GM18858 (cell line): ENCODE measurements at regions not wholly inside any gene's neighbourhood (a gene's known extent, or its start where the extent isn't known, plus 50 kb on each side); places are given as distances from the start of the nearest gene placed in this dataset.

Source experiments
- ATAC-seq: cut with Tn5 transposase; IDR thresholded peaks from one replicate; pipeline ENCODE4 v1.9.1; 2021; ENCODE audit not compliant: unreplicated experiment

DNA sequence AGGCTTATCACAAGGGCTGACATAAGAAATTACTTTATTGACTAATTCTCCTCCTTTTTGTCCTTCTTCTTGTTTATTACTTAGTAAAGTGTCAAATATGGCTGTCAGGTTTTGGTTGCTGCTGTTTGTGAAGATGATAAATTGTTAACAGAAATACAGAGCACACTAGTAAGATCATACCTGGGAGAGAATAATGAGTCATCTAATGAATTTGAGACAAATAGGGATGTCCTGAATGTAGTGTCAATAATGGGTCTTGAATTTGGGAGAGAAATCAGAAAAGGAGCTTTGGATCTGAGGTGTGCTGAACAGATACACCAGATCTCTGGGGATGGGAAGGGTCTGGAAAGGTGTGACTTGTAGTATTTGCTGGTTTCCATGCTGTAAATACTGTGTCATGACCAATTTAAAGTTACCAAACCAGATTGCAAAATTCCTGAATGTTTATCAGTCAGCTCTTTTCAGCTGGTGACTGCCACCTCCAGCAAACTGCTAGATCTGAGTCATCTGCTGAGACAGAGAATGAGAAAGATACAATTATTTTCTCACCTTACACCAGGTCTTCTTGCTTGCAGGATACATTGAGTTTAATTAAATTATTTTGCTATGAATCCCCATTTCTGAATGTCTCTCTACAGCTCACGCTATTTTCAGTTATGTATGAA lies 76.7 kb upstream of the SATB1 start:
- ATAC-seq: no peak

DNA sequence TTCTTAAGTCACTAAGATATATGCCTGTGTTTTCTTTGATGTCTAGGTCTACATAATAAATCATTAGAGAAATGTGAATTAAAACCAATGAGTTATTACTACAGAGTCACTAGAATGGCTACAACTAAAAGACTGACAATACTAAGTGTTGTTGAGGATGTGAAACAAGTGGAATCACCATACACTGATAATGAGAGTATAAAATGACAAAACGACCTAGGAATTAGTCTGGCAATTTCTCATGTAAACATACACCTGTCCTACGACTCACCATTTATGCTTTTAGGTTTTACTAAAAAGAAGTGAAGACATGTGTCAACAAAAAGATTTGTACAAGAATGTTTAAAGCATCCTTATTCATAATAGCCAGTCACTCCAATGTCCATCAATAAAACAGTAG lies 75.2 kb upstream of the SATB1 start:
- ATAC-seq: no peak

DNA sequence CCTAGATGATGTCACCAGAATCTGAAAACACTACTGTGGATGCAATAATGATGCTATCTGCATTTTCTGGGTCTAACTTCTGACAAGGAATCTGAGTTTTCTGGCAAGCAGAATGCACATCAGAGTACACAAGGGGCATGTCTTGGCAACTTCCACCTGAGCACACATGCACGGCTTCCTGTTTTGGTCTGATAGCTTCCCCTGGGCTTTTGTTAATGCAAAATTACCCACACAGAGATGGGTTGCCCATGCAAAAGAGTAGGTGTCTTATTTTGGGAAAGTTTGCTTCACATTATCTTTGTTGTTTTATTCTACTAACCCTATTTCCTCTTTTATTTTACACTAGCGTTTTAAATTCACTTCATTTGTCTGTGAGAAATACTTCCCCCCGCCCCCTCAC lies 74.2 kb upstream of the SATB1 start:
- peak; percentile 81 for ATAC-seq

DNA sequence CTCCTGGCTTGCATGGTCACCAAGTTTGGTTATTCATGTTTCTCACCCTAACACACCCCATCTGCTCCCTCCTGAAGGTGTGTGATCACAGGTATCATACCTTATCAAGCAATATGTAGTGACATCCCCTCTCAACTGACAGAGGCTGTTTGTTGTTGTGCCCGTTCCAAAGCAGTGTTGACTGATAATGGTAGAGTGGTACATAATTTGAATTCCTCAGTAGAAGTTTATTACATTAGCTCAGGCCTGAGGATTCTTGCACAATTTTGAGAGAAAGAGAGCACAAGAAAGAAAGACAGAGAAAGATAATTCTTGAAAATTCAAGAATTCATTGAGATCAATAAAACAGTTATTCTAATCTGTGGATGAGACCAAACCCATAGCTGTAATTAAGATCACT lies 69.1 kb upstream of the SATB1 start:
- no peak for ATAC-seq

DNA sequence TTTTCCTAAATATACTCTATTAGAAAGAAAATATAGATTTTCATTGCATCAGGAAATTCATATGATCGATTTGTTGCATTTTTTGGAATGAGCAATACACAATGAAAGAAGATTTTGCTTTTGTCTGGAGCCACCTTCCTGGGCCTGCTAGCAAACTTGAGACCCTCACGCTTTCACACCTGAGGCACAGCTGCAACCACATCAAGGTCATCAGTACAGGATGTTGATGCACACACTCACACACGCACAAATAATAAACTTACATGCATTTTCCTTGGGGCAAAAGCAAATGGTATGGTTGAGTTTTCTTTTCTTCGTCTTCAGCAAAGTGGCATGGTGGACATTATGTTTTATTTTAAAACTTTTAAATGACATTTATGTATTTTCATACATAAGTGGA lies 64.8 kb upstream of the SATB1 start:
- no peak for ATAC-seq

DNA sequence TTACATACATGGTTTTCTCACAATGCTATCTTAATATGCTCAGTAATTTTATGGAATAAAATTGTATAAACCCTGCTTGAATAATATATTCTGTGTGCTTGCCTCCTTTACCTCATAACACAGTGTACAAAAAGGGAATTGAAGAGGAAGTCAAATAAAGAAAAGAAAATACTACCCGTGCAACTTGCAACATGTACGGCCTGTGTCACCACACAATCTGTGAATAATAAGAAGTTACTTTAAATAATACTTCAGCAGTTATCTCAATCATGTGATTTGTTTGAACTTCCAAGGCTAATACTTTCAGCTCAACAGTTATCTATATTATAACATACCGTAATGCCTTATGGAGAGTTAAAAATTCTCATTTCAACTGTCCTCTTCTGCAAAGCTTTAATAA lies 58.1 kb upstream of the SATB1 start:
- ATAC-seq: no peak

DNA sequence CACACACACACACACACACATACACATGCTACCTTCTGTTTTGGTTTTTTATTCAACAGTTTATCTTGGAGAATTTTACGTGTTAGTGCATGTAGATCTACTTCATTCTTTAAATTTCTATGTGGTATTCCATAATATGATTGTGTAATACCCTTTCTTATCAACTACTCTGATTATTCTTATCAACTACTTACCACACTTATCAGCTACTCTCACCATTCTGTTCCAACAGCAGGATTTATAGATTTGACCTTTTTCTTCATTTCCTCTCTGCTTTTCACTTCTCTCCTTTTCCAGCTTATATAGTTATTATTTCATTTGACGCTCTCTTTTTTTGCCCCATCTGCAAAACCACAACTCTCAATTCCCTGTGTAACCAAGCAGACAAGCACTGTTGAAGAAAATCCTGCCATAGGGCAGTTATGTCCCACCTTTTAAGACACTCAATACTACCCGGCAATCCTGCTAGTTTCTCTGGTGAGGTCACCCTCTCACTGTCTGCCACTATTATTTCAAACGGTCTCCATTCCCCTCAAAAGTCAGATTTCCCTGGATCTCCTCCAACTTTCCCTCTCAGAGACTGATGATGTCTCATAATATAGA lies 56.9 kb upstream of the SATB1 start:
- ATAC-seq: no peak

DNA sequence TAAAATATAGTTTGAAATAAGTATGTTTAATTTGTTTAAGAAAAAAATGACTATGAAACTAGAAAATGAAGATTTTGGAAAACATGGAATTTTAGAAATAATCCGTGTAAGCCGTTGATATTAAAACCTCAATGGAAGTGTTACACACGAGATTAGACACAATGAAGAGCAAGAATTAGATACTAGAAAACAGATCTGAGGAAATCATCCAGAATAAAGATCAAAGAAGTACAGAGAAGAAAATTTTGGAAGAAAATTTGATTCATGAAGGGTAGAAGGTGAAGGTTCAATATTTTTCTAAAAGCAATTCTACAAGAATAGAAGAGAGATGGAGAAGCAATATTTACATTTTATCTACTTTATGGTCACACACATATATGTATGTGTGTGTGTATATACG lies 52.5 kb upstream of the SATB1 start:
- ATAC-seq: no peak
